ENCODE measurements at regions not wholly inside any gene's neighbourhood (a gene's known extent, or its start where the extent isn't known, plus 50 kb on each side); places are given as distances from the start of the nearest gene placed in this dataset.

DNA sequence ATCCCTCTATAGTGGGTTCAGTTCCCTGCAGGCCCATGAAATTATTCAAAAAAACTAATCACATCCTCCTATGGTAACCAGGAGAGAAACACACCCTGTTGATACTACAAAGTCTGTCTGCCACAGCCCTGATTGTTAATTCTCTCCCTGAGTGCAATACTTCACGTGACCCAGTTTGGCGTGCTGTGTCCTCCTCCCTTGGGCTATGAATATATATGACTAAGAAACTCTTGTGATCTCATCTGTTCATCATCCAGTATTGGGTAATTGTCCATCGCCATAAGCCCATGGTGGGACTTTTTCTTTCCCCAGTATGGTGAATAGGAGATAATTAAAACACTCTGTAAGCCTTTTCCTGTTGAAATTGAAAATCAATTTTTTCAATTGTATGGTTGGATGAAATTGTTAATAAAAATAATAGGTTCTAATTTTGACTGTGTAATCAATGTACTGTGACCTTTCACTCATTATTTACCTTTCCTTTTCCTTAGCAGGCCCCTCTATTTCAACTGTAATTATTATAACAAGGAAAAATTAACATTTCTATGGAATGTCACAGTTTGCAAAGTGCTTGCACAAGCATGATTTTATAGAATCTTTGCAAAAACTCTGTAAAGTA lies 1822.6 kb downstream of the SUCLG1 start:
- H3K27me3 Mint-ChIP-seq, result no peaks in the 10 kb centered on the region
- TF ChIP-seq, protein P1, sequence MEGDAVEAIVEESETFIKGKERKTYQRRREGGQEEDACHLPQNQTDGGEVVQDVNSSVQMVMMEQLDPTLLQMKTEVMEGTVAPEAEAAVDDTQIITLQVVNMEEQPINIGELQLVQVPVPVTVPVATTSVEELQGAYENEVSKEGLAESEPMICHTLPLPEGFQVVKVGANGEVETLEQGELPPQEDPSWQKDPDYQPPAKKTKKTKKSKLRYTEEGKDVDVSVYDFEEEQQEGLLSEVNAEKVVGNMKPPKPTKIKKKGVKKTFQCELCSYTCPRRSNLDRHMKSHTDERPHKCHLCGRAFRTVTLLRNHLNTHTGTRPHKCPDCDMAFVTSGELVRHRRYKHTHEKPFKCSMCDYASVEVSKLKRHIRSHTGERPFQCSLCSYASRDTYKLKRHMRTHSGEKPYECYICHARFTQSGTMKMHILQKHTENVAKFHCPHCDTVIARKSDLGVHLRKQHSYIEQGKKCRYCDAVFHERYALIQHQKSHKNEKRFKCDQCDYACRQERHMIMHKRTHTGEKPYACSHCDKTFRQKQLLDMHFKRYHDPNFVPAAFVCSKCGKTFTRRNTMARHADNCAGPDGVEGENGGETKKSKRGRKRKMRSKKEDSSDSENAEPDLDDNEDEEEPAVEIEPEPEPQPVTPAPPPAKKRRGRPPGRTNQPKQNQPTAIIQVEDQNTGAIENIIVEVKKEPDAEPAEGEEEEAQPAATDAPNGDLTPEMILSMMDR (conservative IDR thresholded peaks at IDR 0.05), result no peak
- no peak overlapping the region for H3K4me3 Mint-ChIP-seq

DNA sequence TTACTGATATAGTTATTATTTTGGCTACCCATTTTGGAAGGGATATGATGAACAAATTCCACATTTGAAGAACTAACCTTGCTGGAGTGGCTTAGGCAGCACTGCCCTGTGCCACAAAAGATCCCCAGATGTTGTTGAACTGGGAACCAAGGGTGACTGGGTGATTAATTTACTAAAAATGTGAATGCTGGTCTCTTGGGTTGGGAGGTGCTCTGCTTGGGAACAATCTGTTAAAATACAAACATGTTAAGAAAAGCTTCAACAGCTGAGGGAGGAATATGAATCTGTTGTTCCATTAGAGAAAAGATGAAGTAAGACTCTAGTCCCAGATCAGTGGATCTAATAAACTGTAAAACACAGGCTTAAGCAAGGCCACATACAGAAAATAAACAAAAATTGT lies 1860.1 kb downstream of the SUCLG1 start:
- Mint-ChIP-seq H3K27ac (no peak overlapping the region), H3K4me1 (ENCODE audit: unreplicated experiment) (no peaks in the 10 kb centered on the region), H3K36me3 (no peaks in the 10 kb centered on the region), H3K27me3 (no peaks in the 10 kb centered on the region), H3K4me3 (no peak overlapping the region), H3K9me3 (peaks cover 5% of the 10 kb centered on the region)
- TF ChIP-seq, protein P1 (conservative IDR thresholded peaks at IDR 0.05), result no peak
- DNase-seq (ENCODE audit: extremely low spot score, unreplicated experiment), result no peak

More for the DNA sequence above, 1822.6 kb downstream of the SUCLG1 start:
- no peak for DNase-seq (ENCODE audit: extremely low spot score, unreplicated experiment)
- no peaks in the 10 kb centered on the region for H3K36me3 Mint-ChIP-seq
- no peak overlapping the region for H3K27ac Mint-ChIP-seq
- no peaks in the 10 kb centered on the region for H3K4me1 Mint-ChIP-seq (ENCODE audit: unreplicated experiment)
- peaks cover 10% of the 10 kb centered on the region for H3K9me3 Mint-ChIP-seq

DNA sequence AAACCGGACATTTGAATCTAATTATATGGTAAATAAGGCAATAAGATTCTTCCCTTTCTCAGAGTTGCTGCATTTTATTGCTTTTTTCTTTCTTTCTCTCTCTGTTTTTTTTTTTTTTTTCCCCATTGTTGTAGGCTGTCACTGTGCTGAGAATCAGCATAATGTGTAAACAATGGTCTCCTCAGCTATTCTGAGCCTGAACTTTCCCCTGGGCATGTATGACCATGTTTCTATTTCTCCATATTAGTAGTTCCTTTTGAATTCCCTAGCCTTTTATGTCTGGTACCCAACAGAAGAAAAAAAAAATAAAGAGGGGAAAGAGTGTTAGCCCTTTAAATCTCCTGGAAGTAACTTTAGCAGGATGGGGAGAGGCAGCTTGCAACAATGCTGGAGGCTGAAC lies 1862.5 kb downstream of the SUCLG1 start:
- H3K4me3 Mint-ChIP-seq, result no peak overlapping the region
- TF ChIP-seq, protein P1 (conservative IDR thresholded peaks at IDR 0.05), result no peak
- H3K27ac Mint-ChIP-seq, result no peak overlapping the region

DNA sequence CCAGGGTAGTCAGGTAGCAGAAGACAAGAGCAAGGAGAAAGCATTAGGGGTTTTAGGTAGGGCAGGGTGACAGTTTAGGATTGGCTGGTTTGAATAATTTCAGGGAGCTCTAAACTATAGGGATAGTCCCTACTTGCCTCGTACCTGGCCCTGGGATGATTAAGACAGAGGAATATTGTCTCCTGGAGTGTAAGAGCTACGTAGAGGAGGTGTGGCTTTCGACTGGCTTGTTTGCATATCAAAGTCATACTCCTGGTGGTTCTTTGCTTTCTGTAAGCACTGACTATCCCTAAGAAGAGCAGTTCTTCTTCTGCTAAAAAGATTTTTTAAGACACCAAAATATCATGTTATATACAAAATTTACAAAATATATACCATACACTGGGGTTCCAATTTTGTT lies 1867.4 kb downstream of the SUCLG1 start:
- no peak for DNase-seq (ENCODE audit: extremely low spot score, unreplicated experiment)
- H3K4me3 Mint-ChIP-seq, result no peak overlapping the region

More for the DNA sequence above, 1862.5 kb downstream of the SUCLG1 start:
- DNase-seq (ENCODE audit: extremely low spot score, unreplicated experiment), result no peak
- Mint-ChIP-seq H3K4me1 (ENCODE audit: unreplicated experiment) (no peaks in the 10 kb centered on the region), H3K9me3 (peaks cover 5% of the 10 kb centered on the region), H3K36me3 (no peaks in the 10 kb centered on the region), H3K27me3 (no peaks in the 10 kb centered on the region)

DNA sequence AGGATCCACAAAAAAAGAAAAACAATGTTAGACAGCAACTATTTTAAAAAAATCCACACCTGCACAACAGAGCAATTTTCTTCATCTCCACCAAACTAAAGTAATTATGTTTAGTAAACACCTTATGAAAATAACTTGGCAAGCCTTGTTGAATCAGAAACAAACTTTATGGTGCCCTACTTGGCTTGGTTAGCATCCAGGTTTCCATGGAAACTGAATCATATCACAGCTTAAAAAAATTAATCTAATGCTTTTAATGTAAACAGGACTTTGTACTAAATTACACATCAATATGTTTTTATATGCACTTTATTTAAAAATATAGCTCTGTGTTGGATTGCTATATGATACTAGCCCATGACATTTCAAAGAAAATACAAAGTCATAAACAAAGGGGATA lies 1882.4 kb downstream of the SUCLG1 start:
- TF ChIP-seq, protein P1 (conservative IDR thresholded peaks at IDR 0.05), result no peak
- Mint-ChIP-seq H3K36me3 (no peaks in the 10 kb centered on the region), H3K27me3 (no peaks in the 10 kb centered on the region), H3K4me3 (no peak overlapping the region), H3K27ac (no peak overlapping the region), H3K9me3 (peaks cover 7% of the 10 kb centered on the region), H3K4me1 (ENCODE audit: unreplicated experiment) (no peaks in the 10 kb centered on the region)
- no peak for DNase-seq (ENCODE audit: extremely low spot score, unreplicated experiment)

More for the DNA sequence above, 1867.4 kb downstream of the SUCLG1 start:
- Mint-ChIP-seq H3K9me3 (peaks cover 5% of the 10 kb centered on the region), H3K4me1 (ENCODE audit: unreplicated experiment) (no peaks in the 10 kb centered on the region), H3K27ac (no peak overlapping the region), H3K27me3 (no peaks in the 10 kb centered on the region), H3K36me3 (no peaks in the 10 kb centered on the region)
- TF ChIP-seq, protein P1 (conservative IDR thresholded peaks at IDR 0.05), result no peak

DNA sequence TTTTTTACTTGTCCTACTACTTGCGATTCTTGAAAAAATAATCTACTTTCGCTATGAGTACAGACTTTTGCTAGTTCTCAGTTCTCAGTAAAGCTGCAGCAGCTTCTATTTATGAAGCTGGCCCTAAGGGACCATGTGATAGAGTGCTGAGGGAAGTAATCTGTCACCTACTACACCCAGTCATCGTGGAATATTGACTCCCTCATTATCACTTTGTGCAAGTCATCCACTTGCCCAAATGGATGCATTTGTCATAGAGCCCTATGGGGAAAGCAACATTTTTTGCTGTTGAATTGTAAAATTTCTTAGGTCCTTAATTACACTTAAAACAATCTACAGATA lies 1919.8 kb downstream of the SUCLG1 start:
- DNase-seq (ENCODE audit: extremely low spot score, unreplicated experiment), result no peak
- TF ChIP-seq, protein P1 (conservative IDR thresholded peaks at IDR 0.05), result no peak
- Mint-ChIP-seq H3K4me1 (ENCODE audit: unreplicated experiment) (peaks cover 7% of the 10 kb centered on the region), H3K9me3 (no peaks in the 10 kb centered on the region), H3K4me3 (no peak overlapping the region), H3K27ac (peak overlapping the region; percentile 39), H3K27me3 (no peaks in the 10 kb centered on the region), H3K36me3 (no peaks in the 10 kb centered on the region)
